ENCODE measurements at regions not wholly inside any gene's neighbourhood (a gene's known extent, or its start where the extent isn't known, plus 50 kb on each side); places are given as distances from the start of the nearest gene placed in this dataset.

DNA sequence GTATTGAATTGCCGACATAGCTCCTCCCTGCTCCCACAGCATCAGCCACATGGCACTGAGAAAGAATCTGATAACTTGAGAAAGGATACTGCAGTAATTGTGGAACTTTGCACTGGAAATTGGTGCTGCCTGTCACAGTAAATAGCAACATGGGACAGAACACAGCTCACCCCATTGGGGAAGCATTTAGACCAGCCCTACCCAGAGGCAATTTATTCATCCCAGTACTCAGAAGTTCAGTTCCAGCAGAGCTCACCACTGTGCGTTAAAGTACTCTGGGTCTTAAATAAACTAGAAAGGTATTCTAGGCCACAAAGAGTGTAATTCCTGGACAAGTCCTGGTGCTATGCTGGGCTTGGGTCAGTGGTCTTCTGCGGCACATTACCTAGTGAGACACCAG, 347.1 kb downstream of the PYDC2 start:
- H3K4me3 ChIP-seq (ENCODE audit: low read length), result no peak overlapping the region
- TF ChIP-seq, protein P1, sequence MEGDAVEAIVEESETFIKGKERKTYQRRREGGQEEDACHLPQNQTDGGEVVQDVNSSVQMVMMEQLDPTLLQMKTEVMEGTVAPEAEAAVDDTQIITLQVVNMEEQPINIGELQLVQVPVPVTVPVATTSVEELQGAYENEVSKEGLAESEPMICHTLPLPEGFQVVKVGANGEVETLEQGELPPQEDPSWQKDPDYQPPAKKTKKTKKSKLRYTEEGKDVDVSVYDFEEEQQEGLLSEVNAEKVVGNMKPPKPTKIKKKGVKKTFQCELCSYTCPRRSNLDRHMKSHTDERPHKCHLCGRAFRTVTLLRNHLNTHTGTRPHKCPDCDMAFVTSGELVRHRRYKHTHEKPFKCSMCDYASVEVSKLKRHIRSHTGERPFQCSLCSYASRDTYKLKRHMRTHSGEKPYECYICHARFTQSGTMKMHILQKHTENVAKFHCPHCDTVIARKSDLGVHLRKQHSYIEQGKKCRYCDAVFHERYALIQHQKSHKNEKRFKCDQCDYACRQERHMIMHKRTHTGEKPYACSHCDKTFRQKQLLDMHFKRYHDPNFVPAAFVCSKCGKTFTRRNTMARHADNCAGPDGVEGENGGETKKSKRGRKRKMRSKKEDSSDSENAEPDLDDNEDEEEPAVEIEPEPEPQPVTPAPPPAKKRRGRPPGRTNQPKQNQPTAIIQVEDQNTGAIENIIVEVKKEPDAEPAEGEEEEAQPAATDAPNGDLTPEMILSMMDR (conservative IDR thresholded peaks at IDR 0.05; ENCODE audit: low read depth, low read length), result no peak
- DNase-seq (ENCODE audit: low read depth), result no peak

DNA sequence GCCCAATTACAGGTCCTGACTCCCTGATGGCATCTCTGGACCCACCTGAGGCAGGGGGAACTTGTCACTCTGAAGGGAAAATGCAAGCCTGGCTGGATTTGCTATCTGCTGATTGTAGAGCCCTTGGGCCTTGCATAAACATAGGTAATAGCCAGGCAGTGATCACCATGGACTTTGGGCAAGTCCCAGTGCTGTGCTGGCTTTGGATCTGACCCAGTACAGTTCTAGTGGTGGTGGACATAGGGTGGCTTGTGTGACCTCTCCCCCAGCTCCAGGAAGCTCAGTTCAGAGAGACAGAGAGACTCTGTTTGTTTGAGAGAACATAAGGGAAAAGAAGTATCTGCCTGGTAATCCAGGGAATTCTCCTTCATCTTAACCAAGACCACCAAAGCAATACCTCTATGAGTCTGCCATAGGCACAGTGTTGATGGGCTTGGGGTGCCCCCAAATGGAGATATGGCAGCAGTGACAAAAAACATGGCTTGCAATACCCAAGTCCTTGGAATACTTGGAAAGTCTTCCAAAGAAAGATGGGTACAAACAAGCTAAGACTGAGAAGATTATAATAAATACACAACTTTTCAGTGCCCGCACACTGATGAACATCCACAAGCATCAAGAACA, 348.5 kb downstream of the PYDC2 start:
- TF ChIP-seq, protein P1 (conservative IDR thresholded peaks at IDR 0.05; ENCODE audit: low read depth, low read length), result no peak
- DNase-seq (ENCODE audit: low read depth), result no peak
- no peak overlapping the region for H3K4me3 ChIP-seq (ENCODE audit: low read length)

DNA sequence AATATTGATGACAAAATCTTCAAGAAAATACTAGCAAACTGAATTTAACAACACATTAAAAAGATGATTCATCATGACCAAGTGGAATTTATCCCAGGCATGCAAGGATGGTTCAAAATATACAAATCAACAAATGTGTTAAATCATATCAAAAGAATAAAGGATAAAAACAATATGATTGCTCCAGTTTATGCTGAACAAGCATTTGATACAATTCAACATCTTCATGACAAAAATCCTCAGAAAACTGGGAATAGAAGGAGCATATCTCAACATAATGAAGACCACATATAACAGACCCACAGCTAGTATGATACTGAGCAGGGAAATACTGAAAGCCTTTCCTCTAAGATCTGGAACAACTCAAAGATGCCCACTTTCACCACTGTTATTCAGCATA, 352.3 kb downstream of the PYDC2 start:
- H3K4me3 ChIP-seq (ENCODE audit: low read length), result no peak overlapping the region
- TF ChIP-seq, protein P1 (conservative IDR thresholded peaks at IDR 0.05; ENCODE audit: low read depth, low read length), result no peak
- DNase-seq (ENCODE audit: low read depth), result no peak

DNA sequence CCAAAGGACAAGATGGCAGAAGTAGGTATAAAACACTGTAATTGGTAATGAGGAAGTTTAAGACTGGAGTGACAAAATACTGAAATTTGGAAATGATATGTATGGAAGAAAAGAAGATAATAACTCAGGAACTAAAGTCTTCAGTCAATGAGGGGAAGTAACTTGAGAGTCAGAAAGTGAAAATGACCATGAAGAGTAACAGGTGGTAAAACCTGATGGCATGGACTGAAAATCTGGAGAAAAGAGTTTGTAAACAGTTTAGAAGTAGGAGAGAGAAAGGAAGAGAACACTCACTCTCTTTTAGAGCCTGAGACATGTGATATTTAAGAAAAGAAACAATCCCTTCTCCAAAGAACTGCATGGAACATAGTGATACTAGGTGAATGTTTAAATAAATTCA, 387.9 kb downstream of the PYDC2 start:
- TF ChIP-seq, protein P1 (conservative IDR thresholded peaks at IDR 0.05; ENCODE audit: low read depth, low read length), result no peak
- H3K4me3 ChIP-seq (ENCODE audit: low read length), result no peak overlapping the region
- DNase-seq (ENCODE audit: low read depth), result no peak

DNA sequence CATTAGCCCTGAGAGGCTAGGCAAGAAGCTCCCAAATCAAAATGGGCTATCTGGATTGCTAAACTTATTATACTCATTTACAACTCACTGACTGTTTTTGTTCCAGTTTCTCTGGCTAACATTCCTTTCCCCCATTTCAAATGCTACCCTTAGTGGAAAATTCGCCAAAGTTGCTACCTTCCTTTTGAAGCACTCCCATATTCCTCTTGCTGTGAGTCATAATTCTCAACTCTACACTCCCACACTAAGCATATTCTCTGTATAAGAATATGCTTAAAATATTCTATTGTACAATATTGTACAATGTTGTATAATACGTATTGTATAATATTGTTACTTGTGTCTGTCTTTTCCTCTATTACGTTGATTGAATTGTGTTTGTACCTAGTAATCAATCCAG, 398.6 kb downstream of the PYDC2 start:
- DNase-seq (ENCODE audit: low read depth), result no peak
- TF ChIP-seq, protein P1 (conservative IDR thresholded peaks at IDR 0.05; ENCODE audit: low read depth, low read length), result no peak
- no peak overlapping the region for H3K4me3 ChIP-seq (ENCODE audit: low read length)

DNA sequence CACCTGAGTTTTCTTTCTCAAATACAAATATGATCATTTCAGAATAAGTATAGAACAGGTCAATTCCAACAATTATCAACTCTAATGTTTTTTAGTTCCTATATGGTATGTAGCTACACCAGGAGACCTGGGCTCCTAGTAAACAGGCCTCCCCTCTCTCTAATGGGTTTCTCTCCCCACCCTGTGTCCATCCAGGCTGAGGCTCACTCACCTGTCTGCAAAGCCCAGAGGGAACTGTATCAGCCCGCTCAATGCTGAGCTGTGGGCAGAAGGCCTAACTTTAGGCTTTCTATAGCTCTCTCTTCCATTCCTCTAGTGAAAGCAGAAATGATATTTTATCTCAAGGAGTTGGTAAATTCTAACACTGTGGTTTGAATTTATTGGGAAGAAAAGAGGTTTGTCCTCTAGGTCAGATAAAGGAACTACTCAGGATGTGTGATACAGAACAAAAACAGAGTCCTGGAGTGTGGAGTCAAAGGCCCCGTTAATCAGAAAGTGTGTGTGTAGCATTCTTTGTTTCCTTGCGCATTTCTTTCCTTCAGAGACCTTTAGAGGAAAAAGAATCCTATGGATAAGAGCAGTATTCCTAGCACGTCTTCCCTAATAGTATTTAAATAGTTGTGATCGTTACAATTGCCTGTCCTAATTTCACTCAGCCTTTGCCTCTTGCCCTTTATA, 408.9 kb downstream of the PYDC2 start:
- DNase-seq (ENCODE audit: low read depth), result no peak
- no peak overlapping the region for H3K4me3 ChIP-seq (ENCODE audit: low read length)
- TF ChIP-seq, protein P1 (conservative IDR thresholded peaks at IDR 0.05; ENCODE audit: low read depth, low read length), result no peak

DNA sequence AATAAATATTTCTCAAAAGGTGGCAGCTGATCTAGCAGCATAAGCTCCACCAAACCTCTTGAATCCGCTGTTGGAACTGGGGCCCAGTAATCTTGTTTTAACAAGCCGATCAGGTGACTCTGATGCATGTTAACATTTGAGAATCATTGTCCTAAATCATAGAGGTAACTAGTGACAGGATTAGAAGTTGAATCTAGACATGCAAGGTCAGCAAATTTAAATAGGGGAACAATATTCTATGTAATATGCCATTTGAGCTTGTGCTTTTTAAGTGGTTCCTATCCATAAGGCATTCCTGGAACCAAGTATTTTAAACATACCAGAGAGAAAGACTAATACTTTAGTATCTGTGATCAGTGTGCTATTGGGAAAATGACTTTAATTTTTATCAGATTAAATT, 412.8 kb downstream of the PYDC2 start:
- peak; percentile 30 for DNase-seq (ENCODE audit: low read depth)
- TF ChIP-seq, protein P1 (conservative IDR thresholded peaks at IDR 0.05; ENCODE audit: low read depth, low read length), result no peak
- H3K4me3 ChIP-seq (ENCODE audit: low read length), result no peak overlapping the region
